ENCODE measurements at regions not wholly inside any gene's neighbourhood (a gene's known extent, or its start where the extent isn't known, plus 50 kb on each side); places are given as distances from the start of the nearest gene placed in this dataset.
"Not testable (repeated sequence)": the region's sequence is repeated elsewhere in the genome, so short reads cannot be mapped to it uniquely, and the experiment has no call there.

- no peak for FAIRE-seq
- no peak for DNase-seq (ENCODE audit: insufficient read length, low spot score)
These were observed 662.5 kb downstream of the LUZP2 start for GRCh38 chr11:25159341-25159740.

GRCh38 chr11:25163421-25163820 lies 666.6 kb downstream of the LUZP2 start:
- DNase-seq (ENCODE audit: insufficient read length, low spot score), result no peak
- FAIRE-seq, result no peak

- DNase-seq (ENCODE audit: insufficient read length, low spot score), result no peak
- FAIRE-seq, result no peak
These were observed 683.3 kb downstream of the LUZP2 start for GRCh38 chr11:25180187-25180586.

- no peak for FAIRE-seq
- no peak for DNase-seq (ENCODE audit: insufficient read length, low spot score)
These were observed 686.6 kb downstream of the LUZP2 start for GRCh38 chr11:25183411-25183810.

GRCh38 chr11:25197515-25197914 lies 700.7 kb downstream of the LUZP2 start:
- DNase-seq (ENCODE audit: insufficient read length, low spot score) (no peak), FAIRE-seq (no peak)

GRCh38 chr11:25198704-25199103 lies 701.9 kb downstream of the LUZP2 start:
- DNase-seq (ENCODE audit: insufficient read length, low spot score) (no peak), FAIRE-seq (no peak)

GRCh38 chr11:25200925-25201324 lies 704.1 kb downstream of the LUZP2 start:
- no peak for DNase-seq (ENCODE audit: insufficient read length, low spot score)
- no peak for FAIRE-seq

GRCh38 chr11:25206762-25207161 lies 709.9 kb downstream of the LUZP2 start:
- no peak for FAIRE-seq
- DNase-seq (ENCODE audit: insufficient read length, low spot score), result no peak

GRCh38 chr11:25211635-25212254 lies 714.9 kb downstream of the LUZP2 start:
- DNase-seq (ENCODE audit: insufficient read length, low spot score) (no peak), FAIRE-seq (no peak)

- DNase-seq (ENCODE audit: insufficient read length, low spot score) (no peak), FAIRE-seq (no peak)
These were observed 717.8 kb downstream of the LUZP2 start for GRCh38 chr11:25214535-25215176.

- FAIRE-seq (no peak), DNase-seq (ENCODE audit: insufficient read length, low spot score) (no peak)
These were observed 721.2 kb downstream of the LUZP2 start for GRCh38 chr11:25218036-25218435.

- FAIRE-seq, result no peak
- no peak for DNase-seq (ENCODE audit: insufficient read length, low spot score)
These were observed 728.2 kb downstream of the LUZP2 start for GRCh38 chr11:25225078-25225477.

GRCh38 chr11:25242928-25243327 lies 746.1 kb downstream of the LUZP2 start:
- DNase-seq (ENCODE audit: insufficient read length, low spot score), result no peak
- no peak for FAIRE-seq

- FAIRE-seq (no peak), DNase-seq (ENCODE audit: insufficient read length, low spot score) (no peak)
These were observed 747.3 kb downstream of the LUZP2 start for GRCh38 chr11:25244126-25244525.

GRCh38 chr11:25247336-25247735 lies 750.5 kb downstream of the LUZP2 start:
- FAIRE-seq, result no peak
- no peak for DNase-seq (ENCODE audit: insufficient read length, low spot score)

- no peak for DNase-seq (ENCODE audit: insufficient read length, low spot score)
These were observed 756.0 kb downstream of the LUZP2 start for GRCh38 chr11:25252854-25253253.

GRCh38 chr11:25263861-25264260 lies 767.0 kb downstream of the LUZP2 start:
- not testable (repeated sequence) for DNase-seq (ENCODE audit: insufficient read length, low spot score); FAIRE-seq

More at GRCh38 chr11:25252854-25253253, 756.0 kb downstream of the LUZP2 start:
- no peak for FAIRE-seq

- FAIRE-seq (no peak), DNase-seq (ENCODE audit: insufficient read length, low spot score) (no peak)
These were observed 774.4 kb downstream of the LUZP2 start for GRCh38 chr11:25271301-25271700.

- FAIRE-seq (no peak), DNase-seq (ENCODE audit: insufficient read length, low spot score) (no peak)
These were observed 775.4 kb downstream of the LUZP2 start for GRCh38 chr11:25272214-25272613.

GRCh38 chr11:25280821-25281220 lies 784.0 kb downstream of the LUZP2 start:
- FAIRE-seq; DNase-seq (ENCODE audit: insufficient read length, low spot score): not testable (repeated sequence)

- DNase-seq (ENCODE audit: insufficient read length, low spot score), result no peak
- FAIRE-seq, result no peak
These were observed 796.3 kb downstream of the LUZP2 start for GRCh38 chr11:25293166-25293565.

GRCh38 chr11:25298450-25298849 lies 801.6 kb downstream of the LUZP2 start:
- DNase-seq (ENCODE audit: insufficient read length, low spot score) (no peak), FAIRE-seq (no peak)

- FAIRE-seq, result no peak
These were observed 813.0 kb downstream of the LUZP2 start for GRCh38 chr11:25309818-25310217.

More at GRCh38 chr11:25309818-25310217, 813.0 kb downstream of the LUZP2 start:
- no peak for DNase-seq (ENCODE audit: insufficient read length, low spot score)
